Activated CD8-positive, alpha-beta memory T cell treated with anti-CD3 and anti-CD28 coated beads, Interleukin-2, amount 50 U/mL, for 4 hours (primary cell): ENCODE measurements at regions not wholly inside any gene's neighbourhood (a gene's known extent, or its start where the extent isn't known, plus 50 kb on each side); places are given as distances from the start of the nearest gene placed in this dataset.

Experiments used
- DNase-seq: peaks from one replicate; pipeline ENCODE4 v3.0.0-alpha.2; 2020

DNA sequence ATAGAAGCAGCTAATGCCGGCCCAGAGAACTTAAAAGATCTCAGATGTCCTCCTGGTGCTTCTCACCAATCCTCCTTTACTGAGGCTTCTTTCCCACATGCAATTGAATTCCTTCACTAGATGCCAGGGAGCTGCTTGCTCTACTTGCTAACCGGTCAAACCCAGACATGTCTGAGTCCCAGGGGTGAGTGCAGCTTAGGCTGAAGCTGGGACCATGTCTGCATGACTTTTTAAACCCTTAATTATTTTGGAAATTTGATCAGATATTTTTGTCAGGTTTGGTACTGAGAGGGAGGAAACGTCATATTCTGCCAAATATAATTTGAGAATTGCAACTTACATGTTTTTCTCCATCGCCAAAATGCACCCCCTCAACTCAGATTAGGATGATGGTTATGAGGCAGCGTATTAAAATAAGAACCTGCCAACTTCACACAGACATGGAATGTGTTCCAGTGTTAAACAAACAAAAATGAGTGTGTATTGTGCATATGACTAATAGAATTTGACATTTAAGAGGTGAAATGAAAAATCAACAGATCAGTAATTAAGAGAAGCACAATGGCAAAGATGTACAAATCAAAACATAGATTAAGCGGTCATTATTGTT is 529.5 kb downstream of the ETS1 start:
- no peak for DNase-seq

DNA sequence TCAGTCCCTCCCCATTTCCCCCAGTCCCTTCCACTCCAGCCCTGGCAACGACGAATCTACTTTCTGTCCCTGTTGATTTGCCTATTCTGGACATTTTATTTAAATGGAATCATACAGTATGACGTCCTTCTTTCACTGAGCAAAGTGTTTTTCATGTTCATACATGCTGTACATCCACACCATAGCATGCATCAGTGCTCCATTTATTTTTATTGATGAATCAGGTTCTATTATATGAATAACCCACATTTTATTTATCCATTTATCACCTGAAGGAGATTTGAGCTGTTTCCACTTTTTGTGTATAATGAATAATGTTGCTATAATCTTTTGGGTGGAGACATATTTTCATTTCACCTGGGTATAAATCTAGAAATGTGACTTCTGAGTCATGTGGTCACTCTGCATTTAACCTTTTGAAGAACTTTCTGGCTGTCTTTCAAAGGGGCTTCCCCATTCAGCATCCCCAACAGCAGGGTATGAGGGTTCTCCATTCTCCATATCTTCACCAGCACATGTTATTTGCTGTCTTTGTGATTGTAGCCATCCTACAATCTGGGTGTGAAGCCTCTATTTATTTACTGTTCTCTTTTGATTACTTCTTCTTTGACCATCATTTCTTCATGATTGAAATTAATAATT is 531.7 kb downstream of the ETS1 start:
- no peak for DNase-seq

DNA sequence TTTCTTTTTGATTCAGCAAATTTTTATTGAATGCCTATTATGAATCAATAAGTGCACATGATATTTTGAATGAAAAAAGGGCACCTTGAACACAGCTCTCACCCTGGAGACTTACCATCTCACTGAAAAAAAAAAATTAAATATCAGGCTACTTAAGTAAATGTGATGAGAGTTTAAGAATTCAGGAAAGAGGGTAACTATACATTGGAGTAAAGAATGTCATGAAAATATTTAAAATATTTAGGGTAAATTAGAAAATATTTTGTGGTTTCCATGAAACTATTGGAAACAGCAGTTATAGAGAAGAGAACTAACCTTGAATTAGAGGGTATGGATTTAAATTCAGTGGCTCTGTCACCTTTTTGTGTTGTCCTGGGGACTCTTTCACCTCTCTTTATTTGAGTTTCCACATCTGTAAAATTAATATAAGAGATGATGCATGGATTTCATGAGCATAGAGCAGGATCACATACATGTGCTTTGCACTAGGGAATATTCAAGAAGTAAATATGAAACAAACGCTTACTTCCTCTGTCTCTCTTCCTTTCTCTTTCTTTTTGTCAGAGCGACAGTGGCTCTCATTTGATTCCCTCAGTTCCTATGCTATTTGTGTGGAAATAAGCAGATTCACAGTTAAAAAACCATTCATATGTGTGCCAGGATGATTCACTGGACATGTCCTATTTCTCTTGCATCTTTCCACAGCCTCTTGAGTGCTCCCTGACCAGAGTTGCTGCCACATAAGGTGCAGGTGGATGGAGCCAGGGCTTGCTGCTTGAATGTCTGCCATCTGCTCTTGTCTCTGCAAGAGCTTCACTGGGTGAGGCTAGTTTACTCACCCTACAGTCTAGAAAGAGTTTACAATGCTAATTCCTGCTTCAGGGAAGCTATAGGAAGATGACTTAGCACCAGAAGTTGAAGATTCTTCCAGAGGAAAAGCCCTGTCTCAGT is 533.1 kb downstream of the ETS1 start:
- DNase-seq = no peak

DNA sequence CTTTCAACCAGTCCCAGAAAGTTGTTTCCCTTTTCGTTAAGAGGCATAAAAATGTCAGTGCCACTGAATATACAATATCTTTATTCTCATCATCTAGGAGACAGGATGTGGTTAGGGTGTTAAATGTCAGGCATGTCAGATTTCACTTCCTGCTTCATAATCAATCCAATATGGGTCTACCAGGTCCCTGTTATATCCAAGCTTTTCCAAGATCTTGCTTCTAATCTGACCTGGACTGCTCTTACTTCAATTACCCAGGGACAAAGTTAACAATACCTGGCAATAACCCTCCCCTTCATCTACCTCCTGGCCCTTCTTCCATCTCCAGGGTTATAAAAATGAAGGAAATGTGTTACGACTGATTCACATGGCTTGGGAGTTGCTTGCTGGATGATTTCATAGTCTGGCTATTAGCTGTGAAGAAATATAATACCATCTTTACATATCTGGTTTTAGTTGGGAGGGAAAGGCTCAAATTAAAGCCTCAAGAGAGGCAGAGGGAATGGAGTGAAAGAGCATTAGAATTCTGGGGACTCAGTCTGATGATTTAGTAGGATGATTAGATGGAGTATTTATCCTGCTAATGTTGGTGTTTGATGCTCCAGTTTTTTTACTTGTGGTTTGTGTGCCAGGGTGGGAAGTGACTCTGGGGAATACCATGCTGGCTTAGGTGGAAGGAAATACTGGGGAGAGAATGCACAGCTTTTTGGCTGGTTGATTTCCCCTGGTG is 534.3 kb downstream of the ETS1 start:
- DNase-seq = no peak

DNA sequence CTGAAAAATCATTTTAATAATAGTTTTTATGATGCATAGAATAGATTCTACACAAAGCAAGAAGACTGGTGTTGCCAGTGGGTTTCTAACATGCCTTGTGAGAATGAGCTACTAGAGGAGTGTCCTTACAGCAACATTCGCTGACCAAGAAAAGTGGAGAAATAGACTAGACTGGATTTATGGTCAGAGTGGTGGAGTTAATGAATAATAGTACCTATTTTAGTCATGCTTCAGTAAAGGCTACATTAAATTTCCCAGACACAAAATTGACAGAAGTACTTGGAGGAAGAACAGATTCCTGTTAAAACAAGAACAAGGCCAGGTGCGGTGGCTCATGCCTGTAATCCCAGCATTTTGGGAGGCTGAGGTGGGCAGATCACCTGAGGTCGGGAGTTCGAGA is 539.2 kb downstream of the ETS1 start:
- no peak for DNase-seq

DNA sequence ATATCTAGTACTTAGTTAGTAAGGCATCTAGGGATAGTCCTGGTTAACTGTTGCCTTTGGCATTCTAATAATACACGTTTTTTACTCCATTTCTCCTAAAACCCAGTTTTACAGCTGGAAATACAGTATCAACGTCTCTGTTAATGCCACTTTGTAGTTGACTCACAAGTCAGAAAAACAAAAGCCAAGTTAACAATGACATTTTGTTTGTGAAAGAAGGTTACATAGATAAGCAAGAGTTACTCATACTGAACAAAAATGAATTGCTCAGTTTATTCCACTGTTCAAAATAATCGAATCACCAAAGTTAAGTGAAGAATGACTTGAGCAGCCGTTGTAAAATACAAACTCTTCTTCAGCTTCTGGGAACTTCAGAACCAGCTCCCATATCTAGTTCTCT is 540.3 kb downstream of the ETS1 start:
- DNase-seq = no peak

DNA sequence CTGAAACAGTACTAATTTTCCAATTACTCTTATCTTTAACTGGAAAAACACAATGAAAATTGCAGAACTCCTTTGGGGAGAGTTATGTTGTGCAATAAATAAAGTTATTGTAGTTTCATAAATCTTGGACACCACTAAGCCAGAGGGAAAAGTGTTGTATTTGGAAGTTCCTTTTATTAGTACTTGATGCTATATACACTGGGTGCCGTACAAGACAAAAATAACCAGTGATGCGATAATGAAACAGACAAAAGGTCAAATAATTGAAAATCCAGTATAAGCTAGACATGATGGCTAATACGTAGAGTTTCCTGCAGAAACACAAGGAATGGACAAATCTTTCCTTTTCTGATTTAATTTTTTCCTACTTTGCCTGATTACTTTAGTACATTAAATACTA is 541.1 kb downstream of the ETS1 start:
- DNase-seq = no peak

DNA sequence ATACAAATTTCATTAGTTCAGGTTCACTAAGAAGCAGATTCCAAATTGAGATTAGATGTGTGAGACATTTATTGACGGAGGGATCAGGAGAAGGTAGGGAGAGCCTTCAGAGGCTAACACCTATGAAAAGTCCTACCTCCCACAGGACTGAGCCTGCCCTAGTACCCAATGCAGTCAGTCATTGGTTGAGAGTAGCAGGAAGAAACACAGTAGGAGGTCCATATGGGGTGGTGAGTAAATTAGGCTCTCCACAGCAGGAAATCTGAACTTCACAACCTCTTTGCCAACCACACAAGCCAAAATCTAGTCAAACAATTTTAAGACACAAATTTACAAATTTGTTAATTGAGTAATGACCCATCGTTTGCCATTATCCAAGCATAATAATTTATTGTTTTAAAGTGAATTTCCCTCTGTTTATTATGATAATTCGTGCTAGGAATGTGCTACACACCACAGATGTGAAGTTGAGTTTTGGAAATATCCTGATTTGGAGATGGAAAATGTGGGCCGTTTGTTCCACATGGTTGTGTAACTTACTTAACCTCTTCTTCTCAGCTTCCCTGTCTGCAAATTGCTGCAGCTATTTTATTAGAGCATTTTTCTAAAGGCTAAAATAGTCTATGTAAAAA is 542.1 kb downstream of the ETS1 start:
- DNase-seq = no peak

DNA sequence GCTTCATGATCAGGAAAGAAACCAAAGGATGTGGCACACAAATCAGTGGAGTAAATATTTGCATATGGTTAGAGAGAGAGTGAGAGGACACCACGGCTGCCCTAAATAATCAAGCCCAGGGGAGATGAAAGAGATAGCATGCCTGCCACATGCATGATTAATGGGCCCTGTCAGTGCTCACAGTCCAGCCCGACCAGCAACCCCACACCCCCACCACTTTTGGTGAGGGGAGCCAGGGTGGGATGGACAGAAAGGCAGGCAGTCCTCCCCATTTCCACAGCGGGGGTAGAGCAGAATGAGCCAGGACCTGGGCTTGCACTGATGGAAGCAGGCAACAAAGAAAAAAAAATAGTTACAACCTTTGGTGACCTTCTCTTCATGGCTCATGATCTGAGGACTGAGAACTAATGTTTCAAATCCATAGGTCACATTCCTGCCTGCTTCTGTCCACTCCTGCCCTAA is 545.0 kb downstream of the ETS1 start:
- DNase-seq = no peak

DNA sequence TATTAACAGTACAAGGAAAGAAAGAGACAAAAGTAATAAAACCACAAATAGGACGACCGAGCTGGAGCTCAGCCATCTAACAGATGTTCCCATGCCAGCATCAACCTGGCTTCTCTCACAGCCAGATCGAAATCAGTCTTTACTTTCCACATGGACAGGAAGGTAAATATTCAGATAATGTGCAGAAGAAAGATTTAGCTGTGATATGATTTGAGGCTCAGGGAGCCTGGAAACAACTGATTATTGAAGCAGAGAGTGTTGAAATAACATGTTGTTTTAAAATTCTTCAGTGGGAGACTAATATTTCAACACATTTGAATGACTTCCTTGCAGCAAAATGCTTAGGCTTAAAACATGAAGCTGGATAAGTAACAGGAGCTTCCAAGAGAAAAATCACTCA is 546.8 kb downstream of the ETS1 start:
- DNase-seq = no peak

DNA sequence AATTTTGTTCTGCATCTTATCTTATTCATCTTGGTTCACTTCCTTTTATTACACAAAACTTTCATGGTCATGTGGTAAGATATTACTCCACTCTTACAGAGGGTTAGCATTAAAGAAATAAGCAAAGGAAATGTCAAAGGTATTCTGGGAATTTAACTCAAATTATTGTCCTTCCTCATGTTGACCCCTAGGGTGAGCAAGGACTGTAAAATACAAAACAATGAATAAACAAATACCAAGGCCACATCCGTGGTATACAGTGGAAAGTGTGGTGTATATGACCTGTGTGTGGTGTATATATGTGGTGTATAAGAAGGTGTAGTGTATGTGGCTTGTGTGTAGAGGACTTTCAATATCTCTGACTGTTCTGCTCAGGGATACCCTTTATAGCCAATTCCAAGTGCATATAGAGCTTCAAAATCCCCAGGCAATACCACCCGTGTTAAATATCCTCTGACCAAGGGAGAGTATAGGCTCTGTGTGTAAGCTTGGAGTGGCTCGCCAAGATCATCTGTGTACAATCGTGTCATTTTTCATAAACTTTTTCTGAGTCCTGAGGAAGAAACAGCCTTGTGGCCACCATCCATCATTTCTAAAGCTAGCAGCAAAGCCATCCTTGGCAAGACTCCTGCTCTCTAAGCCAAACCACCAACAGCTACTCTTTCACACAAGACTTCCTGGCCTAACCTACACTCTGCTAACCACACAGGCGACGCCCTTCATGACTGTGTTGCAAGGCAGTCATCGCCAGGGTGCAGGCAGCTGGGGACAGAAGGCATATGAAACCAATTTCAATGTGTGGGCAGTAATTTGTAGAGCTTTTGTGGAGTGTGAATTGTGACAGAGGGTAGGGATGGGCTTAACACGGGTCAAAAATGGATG is 548.0 kb downstream of the ETS1 start:
- peak; percentile 76 for DNase-seq

DNA sequence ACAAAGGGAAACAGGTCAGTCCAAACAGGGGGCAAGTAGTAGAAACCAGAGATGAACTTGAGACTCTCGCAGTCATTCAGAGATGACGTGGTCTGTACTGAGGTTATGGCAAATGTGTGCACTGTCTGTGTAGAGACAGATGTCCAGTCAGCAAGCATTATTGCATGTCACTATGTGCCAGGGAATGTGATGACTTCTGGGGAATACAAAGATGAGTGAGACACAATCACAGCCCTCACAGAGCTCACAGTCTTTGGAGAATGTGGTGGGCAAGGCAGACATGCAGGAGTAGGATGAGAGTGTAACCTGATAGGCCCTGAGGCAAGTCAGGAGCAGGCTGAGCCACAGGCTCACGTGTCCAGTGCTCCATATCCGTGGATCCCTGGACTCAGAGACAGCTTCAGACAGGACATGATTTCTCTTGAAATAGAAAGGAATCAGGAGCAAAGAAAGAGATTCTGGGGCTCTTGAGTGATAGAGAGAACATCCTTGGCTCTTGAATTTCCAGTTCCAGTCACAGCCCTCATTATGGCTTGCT is 550.7 kb downstream of the ETS1 start:
- DNase-seq = no peak

DNA sequence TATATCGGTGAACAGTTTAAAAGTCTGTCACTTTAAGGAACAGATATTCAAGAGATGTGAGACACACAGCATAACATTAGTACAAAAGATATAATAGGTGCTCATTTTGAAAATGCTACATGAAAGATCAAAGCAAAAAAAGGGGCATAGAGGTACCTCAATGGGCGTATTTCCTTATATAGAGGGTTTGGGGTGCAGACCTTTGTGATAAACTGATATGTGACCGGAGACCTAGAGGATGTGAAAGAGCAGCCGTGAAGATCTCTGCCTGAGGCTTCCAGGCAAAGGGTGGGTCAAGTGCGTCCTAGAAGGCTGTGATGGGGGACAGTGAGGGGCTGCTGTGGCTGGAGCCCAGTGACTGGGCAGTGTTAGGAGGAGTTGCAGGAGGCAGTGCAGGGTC is 551.4 kb downstream of the ETS1 start:
- DNase-seq = no peak

DNA sequence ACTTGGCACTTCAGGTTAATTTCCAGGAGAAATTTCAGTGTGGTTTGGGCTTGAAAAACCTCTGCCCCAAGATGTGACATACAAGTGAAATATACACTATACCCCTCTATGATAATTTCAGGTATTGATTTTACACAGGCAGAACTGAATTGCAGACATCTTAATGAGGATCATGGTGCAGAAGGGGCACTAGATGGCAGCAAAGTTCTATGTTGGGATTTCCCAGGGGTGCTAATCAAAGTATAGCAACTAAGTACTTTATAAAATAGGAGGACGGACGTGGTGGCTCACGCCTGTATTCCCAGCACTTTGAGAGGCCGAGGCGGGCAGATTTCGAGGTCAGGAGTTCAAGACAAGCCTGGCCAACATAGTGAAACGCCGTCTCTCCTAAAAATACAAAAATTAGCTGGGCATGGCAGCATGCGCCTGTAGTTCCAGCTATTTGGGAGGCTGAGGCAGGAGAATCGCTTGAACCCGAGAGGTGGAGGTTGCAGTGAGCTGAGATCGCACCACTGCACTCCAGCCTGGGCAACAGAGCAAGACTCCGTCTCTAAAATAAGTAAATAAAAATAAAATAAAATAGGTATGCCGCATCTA is 555.7 kb downstream of the ETS1 start:
- DNase-seq = peak; percentile 68

DNA sequence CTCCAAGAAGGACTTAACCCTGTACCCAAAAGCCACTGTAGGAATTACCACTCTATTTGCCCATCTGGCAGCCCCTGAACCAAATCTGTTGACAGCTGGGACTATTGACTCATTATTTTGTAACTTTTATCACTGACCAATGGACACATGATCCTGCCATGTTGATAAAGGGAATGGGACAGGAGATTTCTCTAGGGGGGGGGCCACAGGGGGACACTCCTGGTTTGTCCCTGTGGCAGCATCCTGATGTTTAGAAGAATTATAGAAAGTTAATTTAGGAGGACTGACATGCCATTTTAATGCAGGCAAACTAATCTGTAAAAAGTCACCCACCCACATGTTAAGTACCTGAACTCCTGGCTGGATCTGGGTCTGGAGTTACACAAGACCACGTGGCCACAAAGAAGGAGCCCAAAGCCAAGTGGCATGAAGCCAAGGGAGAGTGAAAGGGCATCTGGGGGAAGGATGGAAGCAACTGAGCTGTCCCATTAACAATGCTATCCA is 558.1 kb downstream of the ETS1 start:
- DNase-seq = no peak

DNA sequence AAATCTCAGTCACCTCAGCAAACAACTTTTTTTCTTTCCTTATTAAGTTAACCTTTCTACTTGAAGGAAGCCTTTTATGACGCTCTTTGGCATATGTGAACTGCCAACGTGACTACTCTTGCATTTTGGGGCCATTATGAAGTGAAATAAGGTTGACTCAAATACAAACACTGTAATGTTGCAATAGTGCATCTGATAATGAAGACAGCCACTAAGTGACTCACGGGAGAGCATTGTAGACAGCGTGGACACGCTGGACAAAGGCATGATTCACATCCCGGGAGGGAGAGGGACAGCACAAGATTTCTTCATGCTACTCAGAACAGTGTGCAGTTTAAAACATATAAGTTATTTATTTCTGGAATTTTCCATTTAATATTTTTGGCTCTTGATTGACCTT is 560.8 kb downstream of the ETS1 start:
- no peak for DNase-seq

DNA sequence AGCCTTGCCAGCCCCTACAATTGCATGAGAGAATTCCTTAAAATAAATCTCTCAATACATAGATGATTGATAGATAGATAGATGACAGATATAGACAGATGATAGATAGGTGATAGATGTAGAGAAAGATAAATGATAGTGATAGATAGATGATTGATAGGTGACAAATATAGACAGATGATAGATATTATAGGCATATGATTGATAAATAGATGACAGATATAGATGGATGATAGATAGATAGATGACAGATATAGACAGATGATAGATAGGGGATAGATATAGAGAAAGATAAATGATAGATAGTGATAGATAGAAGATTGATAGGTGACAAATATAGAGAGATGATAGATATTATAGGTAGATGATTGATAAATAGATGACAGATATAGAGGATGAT is 564.6 kb downstream of the ETS1 start:
- no peak for DNase-seq

DNA sequence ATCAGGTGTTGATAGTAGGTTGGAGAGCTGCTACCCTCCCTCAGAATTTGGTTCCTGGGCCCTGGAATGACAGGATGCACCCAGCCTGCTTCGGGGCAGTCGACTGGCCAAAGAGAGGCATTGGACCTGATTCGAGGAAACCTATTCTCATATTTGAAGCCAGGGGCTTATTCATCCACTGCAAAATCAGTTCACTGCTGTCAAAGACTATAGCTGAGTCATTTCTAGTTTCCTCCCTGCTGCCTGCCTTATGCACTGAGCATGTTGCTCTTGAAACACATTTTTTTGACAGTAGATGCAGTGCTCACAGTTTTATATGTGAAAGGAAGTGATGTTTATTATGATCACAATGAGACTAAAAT is 565.4 kb downstream of the ETS1 start:
- DNase-seq = no peak

DNA sequence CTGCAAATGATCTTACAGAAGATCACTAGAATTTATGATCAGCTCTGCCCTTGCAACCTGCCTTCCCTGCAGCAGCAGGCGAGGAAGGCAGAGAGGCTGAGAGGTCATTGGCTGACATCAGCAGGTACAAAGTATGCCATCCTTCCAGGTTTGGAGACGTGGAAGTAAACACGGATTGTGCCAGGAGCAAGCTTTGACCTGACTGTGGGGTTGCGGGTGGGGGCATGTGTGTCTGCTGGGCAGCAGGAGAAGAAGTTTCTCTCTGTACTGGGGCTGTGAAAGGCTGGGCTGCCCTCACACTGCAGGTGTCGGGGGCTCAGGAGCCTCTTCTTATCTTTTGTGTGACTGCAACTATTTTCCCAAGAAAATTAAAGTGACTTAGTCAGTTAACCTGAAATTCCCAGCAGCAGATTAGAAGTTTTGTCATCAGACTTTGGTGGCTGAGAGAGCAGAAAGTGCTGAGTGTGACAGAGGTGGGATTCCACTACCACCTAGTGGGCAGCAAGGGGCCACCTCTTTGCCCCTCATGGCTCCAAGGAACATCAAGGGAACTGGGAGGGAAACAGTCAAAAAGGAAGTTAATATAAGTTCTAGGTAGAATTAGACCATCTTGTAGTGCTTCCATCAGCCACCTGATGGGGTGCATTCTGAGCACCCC is 565.9 kb downstream of the ETS1 start:
- no peak for DNase-seq

DNA sequence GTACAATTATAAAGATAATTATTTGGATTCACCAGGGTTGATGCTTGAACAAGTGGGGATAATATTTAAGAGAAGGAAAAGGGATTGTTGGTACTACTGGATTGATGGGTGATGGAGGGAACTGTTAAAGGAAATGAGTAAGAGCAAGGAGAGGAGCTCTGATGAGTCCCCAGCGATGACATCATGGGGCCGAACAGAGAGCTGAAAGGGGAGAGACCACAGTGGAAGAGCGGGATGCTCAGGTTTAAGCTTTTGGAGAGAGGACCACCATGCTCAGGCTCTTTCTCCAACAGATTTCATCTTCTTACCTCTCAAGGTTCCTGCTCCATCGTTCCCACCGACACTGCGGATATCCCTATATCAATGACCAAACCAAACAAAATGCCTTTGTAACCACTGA is 568.7 kb downstream of the ETS1 start:
- no peak for DNase-seq
